Erythroblast (primary cell): ENCODE measurements at regions not wholly inside any gene's neighbourhood (a gene's known extent, or its start where the extent isn't known, plus 50 kb on each side); places are given as distances from the start of the nearest gene placed in this dataset.

ENCODE experiments used
- GATA1 ChIP-seq: IDR thresholded peaks from 2 replicates; pipeline ENCODE4 v1.6.1; 2011; ENCODE audit warnings: low read depth, mild to moderate bottlenecking, control low read depth, low read length, moderate library complexity
- POLR2A ChIP-seq: IDR thresholded peaks from 2 replicates; pipeline ENCODE4 v1.6.1; 2011; ENCODE audit warnings: mild to moderate bottlenecking, low read length

- TF ChIP-seq POLR2A (no peak), GATA1 (no peak)
Measured at GRCh38 chr4:116561768-116562167, 523.6 kb downstream of the TRAM1L1 start.
